Adrenal gland (tissue), 9 donors: ENCODE measurements at regions not wholly inside any gene's neighbourhood (a gene's known extent, or its start where the extent isn't known, plus 50 kb on each side); places are given as distances from the start of the nearest gene placed in this dataset.

Source experiments
- DNase-seq, 7 donors: peaks; one replicate each; pipeline ENCODE4 v3.0.0-alpha.2; 2019 to 2020
- H3K27ac ChIP-seq, 5 donors: fragments of 200-600 bp; sonication (generic) in 4 of 5; 1 replicate in 3 of 5; 2 replicates in 2 of 5; pipeline versions ENCODE4 v1.5.1 to v1.8.0; 2016 to 2020; ENCODE audit warnings: mild to moderate bottlenecking in 1 of 5
- H3K27me3 ChIP-seq: fragments of 200-600 bp; 2 replicates; pipeline ENCODE4 v1.8.0; 2021
- H3K36me3 ChIP-seq, 2 donors: fragments of 200-600 bp; replicated peaks in 1 of 2; 1 replicate in 1 of 2; 2 replicates in 1 of 2; pipeline versions ENCODE4 v1.5.1 to v1.8.0; 2018 to 2022
- H3K4me1 ChIP-seq, 2 donors: fragments of 200-600 bp; replicated peaks in 1 of 2; 1 replicate in 1 of 2; 2 replicates in 1 of 2; pipeline versions ENCODE4 v1.5.1 to v1.8.0; 2018 to 2021
- H3K4me3 ChIP-seq, 4 donors: fragments of 200-600 bp; sonication (generic) in 3 of 4; one replicate each; pipeline ENCODE4 v1.5.1; 2016 to 2018
- H3K9me3 ChIP-seq, 3 donors: fragments of 200-600 bp; sonication (generic) in 1 of 3; replicated peaks in 1 of 3; 1 replicate in 2 of 3; 2 replicates in 1 of 3; pipeline versions ENCODE4 v1.5.1 to v1.8.0; 2016 to 2021
- POLR2A ChIP-seq, 2 donors: fragments of 450-650 bp; IDR thresholded peaks; one replicate each; pipeline ENCODE4 v1.6.1; 2017; ENCODE audit warnings: antibody characterized with exemption in 2 of 2, mild to moderate bottlenecking in 2 of 2, moderate library complexity in 1 of 2
- WGBS, 4 donors: extraction: QIAGEN DNeasy Blood & Tissue Kit in 2 of 4; methylation state at CpG; one replicate each; pipeline versions ENCODE4 v1.1.5 to v1.1.7; 2013 to 2017; 5-methylcytosine and 5-hydroxymethylcytosine counted together
- intact Hi-C, 2 donors: fragments of 100-400 bp; cut with DNase I; formaldehyde crosslinking; loops; one replicate each; pipeline versions ENCODE4 v1.14.1 to v1.15.0; 2022 to 2023
- TF ChIP-seq, protein P1 (sequence below), 6 experiments: fragments of 450-650 bp in 4 of 6; fragments of 200-600 bp in 2 of 6; sonication (generic) in 1 of 6; IDR thresholded peaks; 1 replicate in 5 of 6; 2 replicates in 1 of 6; pipeline versions ENCODE4 v1.5.1 to v1.8.0; 2016 to 2021; ENCODE audit warnings: antibody characterized with exemption in 6 of 6, mild to moderate bottlenecking in 2 of 6, moderate library complexity in 1 of 6
- donor health status: healthy with polysubstance abuse.
- donor health status: Bipolar disorder and iron deficiency.
- donor health status: DM: yes; HTN: yes; CAD: no.
- donor health status: DM: no; HTN: no; CAD: no.
- donor health status: DM: no; HTN: no; CAD: no.

DNA sequence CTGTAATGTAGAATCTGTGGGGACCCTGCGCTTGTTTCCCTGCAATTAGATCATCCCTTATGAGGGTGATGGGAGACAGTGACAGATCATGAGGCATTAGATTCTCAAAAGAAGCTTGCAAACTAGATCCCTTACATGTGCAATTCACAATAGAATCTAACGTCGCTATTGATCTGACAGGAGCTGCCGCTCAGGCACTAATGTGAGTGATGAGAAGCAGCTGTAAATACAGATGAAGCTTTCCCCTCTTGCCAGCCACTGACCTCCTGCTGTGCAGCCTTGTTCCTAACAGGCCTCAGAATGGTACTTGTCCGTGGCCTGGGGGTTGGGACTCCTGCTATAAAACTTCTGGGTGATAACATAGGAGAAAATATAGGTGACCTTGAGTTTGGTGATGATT is 1076.8 kb downstream of the PDHA2 start:
- H3K4me3 ChIP-seq = no peak overlapping the region
- H3K36me3 ChIP-seq = no peaks in the 10 kb centered on the region
- no peak overlapping the region for H3K27ac ChIP-seq
- no peaks in the 10 kb centered on the region for H3K9me3 ChIP-seq
- TF ChIP-seq, protein P1, sequence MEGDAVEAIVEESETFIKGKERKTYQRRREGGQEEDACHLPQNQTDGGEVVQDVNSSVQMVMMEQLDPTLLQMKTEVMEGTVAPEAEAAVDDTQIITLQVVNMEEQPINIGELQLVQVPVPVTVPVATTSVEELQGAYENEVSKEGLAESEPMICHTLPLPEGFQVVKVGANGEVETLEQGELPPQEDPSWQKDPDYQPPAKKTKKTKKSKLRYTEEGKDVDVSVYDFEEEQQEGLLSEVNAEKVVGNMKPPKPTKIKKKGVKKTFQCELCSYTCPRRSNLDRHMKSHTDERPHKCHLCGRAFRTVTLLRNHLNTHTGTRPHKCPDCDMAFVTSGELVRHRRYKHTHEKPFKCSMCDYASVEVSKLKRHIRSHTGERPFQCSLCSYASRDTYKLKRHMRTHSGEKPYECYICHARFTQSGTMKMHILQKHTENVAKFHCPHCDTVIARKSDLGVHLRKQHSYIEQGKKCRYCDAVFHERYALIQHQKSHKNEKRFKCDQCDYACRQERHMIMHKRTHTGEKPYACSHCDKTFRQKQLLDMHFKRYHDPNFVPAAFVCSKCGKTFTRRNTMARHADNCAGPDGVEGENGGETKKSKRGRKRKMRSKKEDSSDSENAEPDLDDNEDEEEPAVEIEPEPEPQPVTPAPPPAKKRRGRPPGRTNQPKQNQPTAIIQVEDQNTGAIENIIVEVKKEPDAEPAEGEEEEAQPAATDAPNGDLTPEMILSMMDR (IDR thresholded peaks at IDR 0.05) = no peak
- no peak for TF ChIP-seq POLR2A (IDR thresholded peaks at IDR 0.05)
- no peak for DNase-seq
- intact Hi-C loops = no loop called here
- H3K27me3 ChIP-seq = no peaks in the 10 kb centered on the region
- no peaks in the 10 kb centered on the region for H3K4me1 ChIP-seq
- WGBS, 4 donors = 37 to 49% (median 45%) methylated on average over 5 of the region's 5 CpGs

DNA sequence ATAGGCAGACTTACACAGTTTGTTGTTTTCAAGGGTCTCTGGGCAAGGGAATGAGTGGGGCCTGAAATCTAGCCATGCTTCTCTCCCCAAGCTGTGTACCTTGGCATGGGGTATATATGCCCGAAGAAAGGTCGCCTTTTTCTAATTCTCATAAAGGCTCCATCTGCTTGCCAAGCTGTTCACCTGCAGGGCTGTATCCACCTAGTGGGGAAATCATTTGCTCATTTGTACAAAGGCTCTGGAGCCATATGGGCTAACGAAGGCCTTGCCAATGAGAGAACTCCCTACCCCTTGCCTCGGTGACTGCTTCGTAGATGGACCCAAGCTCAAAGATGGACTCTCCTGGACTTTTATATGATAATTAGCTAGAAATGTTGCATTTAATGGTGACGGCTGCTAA is 1097.0 kb downstream of the PDHA2 start:
- Histone ChIP-seq H3K36me3 (no peaks in the 10 kb centered on the region), H3K27me3 (no peaks in the 10 kb centered on the region), H3K4me3 (no peak overlapping the region), H3K4me1 (no peaks in the 10 kb centered on the region), H3K9me3 (no peaks in the 10 kb centered on the region), H3K27ac (no peak overlapping the region)
- no peak for DNase-seq
- WGBS, 4 donors = 83 to 91% (median 89%) methylated on average over 6 of the region's 6 CpGs
- TF ChIP-seq, protein P1 (IDR thresholded peaks at IDR 0.05) = no peak
- TF ChIP-seq POLR2A (IDR thresholded peaks at IDR 0.05) = no peak
- intact Hi-C loops = no loop called here

DNA sequence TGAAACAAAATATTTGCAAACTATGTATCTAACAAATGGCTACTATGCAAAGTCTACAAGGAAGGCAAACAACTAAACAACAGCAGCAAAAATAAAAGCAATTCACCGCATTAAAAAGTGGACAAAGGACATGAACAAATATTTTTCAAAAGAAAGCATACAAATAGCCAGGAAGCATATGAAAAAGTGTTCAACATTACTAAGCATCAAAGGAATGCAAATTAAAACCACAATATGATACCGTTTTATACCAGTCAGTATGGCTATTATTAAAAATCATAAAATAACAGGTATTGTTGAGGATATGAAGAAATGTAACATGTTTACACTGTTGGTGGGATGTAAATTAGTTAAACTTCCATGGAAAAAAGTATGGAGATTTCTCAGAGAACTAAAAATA is 1106.7 kb downstream of the PDHA2 start:
- H3K27me3 ChIP-seq = no peaks in the 10 kb centered on the region
- DNase-seq = no peak
- intact Hi-C loops = no loop called here
- TF ChIP-seq POLR2A (IDR thresholded peaks at IDR 0.05) = no peak
- TF ChIP-seq, protein P1 (IDR thresholded peaks at IDR 0.05) = no peak
- H3K4me3 ChIP-seq = no peak overlapping the region
- 91 to 97% (median 93%) methylated on average over 2 of the region's 2 CpGs for WGBS, 4 donors
- no peaks in the 10 kb centered on the region for H3K36me3 ChIP-seq
- no peaks in the 10 kb centered on the region for H3K4me1 ChIP-seq
- no peak overlapping the region for H3K27ac ChIP-seq
- H3K9me3 ChIP-seq = no peaks in the 10 kb centered on the region

DNA sequence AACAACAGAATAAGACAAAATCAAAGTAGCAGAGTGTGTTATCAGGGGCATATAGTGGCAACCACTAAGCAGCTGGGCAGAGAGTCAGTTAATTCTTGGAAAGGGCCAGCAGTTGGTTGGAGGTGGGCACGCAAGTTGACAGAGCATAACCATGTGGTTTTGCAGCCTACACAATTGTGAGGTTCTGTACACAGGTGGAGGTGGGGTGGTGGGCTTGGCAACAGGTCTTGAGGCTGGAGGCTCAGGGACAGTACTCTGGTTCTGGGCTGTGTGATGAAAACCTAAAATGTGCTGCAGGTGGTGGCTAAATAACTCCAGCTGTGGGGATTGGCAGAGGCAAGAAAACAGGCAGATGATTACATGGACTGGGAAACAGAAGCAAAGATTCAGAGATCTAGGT is 1112.7 kb downstream of the PDHA2 start:
- 82 to 100% (median 90%) methylated on average over 1 of the region's 1 CpG for WGBS, 4 donors
- Histone ChIP-seq H3K9me3 (no peaks in the 10 kb centered on the region), H3K4me1 (no peaks in the 10 kb centered on the region), H3K36me3 (no peaks in the 10 kb centered on the region), H3K4me3 (no peak overlapping the region), H3K27ac (no peak overlapping the region), H3K27me3 (no peaks in the 10 kb centered on the region)
- no peak for DNase-seq
- intact Hi-C loops = no loop called here
- TF ChIP-seq, protein P1 (IDR thresholded peaks at IDR 0.05) = no peak
- TF ChIP-seq POLR2A (IDR thresholded peaks at IDR 0.05) = no peak
